GM12878 (cell line): ENCODE measurements at regions not wholly inside any gene's neighbourhood (a gene's known extent, or its start where the extent isn't known, plus 50 kb on each side); places are given as distances from the start of the nearest gene placed in this dataset.

ENCODE experiments used
- REST ChIP-seq: IDR thresholded peaks from 2 replicates; pipeline ENCODE4 v1.6.1; 2012; ENCODE audit warnings: mild to moderate bottlenecking, low read depth, low read length
- SMARCA5 ChIP-seq: fragments of 450-650 bp; IDR thresholded peaks from 2 replicates; pipeline ENCODE4 v1.6.1; 2017; ENCODE audit warnings: mild to moderate bottlenecking
- YY1 ChIP-seq: IDR thresholded peaks from 2 replicates; pipeline ENCODE4 v1.6.1; 2011; ENCODE audit warnings: low read depth, mild to moderate bottlenecking, low read length
- TF ChIP-seq, protein P1 (sequence below), 3 experiments: IDR thresholded peaks in 2 of 3; conservative IDR thresholded peaks in 1 of 3; 2 replicates each; pipeline ENCODE4 v1.5.1; 2011; ENCODE audit warnings: low read depth in 3 of 3, low read length in 3 of 3, mild to moderate bottlenecking in 3 of 3, control low read depth in 2 of 3, moderate library complexity in 2 of 3, inconsistent platforms in 1 of 3, mixed read lengths in 1 of 3; ENCODE audit not compliant: control insufficient read depth in 2 of 3, insufficient read depth in 1 of 3; ENCODE audit errors: extremely low read depth in 1 of 3
- TF ChIP-seq, protein P2 (sequence below): IDR thresholded peaks from 2 replicates; pipeline ENCODE4 v1.6.1; 2011; ENCODE audit warnings: low read depth, low read length, improper control_type of control experiment, borderline replicate concordance

DNA sequence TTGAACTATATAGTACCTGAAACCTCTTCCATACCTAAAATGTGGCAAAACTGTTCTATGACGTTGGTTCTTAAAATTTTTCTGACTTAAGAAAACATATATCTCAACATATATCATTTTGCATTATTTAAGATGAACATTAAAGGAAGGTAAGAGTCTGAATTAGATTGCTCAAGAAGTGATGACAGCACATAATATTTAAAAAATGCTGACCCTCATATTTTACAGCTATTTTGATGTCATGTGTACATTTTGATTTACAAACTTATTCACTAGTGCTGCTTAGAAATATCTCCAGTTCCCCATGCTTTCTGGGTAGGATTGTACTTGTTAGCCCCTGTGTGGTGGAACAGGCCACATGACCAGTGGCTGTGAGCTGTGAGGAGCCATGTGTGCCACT lies 666.1 kb downstream of the SATB2 start:
- TF ChIP-seq YY1 (no peak), SMARCA5 (no peak), REST (no peak)
- TF ChIP-seq, protein P1, sequence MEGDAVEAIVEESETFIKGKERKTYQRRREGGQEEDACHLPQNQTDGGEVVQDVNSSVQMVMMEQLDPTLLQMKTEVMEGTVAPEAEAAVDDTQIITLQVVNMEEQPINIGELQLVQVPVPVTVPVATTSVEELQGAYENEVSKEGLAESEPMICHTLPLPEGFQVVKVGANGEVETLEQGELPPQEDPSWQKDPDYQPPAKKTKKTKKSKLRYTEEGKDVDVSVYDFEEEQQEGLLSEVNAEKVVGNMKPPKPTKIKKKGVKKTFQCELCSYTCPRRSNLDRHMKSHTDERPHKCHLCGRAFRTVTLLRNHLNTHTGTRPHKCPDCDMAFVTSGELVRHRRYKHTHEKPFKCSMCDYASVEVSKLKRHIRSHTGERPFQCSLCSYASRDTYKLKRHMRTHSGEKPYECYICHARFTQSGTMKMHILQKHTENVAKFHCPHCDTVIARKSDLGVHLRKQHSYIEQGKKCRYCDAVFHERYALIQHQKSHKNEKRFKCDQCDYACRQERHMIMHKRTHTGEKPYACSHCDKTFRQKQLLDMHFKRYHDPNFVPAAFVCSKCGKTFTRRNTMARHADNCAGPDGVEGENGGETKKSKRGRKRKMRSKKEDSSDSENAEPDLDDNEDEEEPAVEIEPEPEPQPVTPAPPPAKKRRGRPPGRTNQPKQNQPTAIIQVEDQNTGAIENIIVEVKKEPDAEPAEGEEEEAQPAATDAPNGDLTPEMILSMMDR (IDR thresholded peaks at IDR 0.05 in 2 of 3, conservative IDR thresholded peaks at IDR 0.05 in 1 of 3; ENCODE audit: control insufficient read depth in 2 of 3, extremely low read depth in 1 of 3, insufficient read depth in 1 of 3, low read depth in 3 of 3, low read length in 3 of 3): no peak
- TF ChIP-seq, protein P2, sequence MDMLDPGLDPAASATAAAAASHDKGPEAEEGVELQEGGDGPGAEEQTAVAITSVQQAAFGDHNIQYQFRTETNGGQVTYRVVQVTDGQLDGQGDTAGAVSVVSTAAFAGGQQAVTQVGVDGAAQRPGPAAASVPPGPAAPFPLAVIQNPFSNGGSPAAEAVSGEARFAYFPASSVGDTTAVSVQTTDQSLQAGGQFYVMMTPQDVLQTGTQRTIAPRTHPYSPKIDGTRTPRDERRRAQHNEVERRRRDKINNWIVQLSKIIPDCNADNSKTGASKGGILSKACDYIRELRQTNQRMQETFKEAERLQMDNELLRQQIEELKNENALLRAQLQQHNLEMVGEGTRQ: no peak
